ENCODE measurements at regions not wholly inside any gene's neighbourhood (a gene's known extent, or its start where the extent isn't known, plus 50 kb on each side); places are given as distances from the start of the nearest gene placed in this dataset.

DNA sequence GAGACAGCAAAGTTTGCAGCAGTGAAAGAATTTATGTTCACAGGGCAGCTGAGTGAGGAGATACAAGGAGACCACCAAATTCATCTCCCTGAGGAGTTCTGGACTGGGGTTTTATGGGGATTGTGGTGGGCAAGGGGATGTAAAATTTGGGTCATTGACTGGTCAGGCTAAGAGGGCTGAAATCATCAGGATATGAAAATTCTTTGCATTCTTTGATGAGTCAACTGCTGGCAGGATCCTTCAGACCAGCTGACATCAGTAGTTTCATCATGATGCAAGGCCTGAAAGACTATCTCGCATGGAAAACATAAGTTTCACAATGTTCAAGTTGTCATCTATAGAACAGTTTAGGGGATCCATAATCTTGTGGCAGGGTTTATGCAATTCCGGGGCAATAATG lies 869.5 kb upstream of the PCDH9 start:
- DNase-seq (ENCODE audit: low read depth): no peak
- H3K4me3 ChIP-seq (ENCODE audit: low read depth, low read length): no peak overlapping the region
- TF ChIP-seq, protein P1, sequence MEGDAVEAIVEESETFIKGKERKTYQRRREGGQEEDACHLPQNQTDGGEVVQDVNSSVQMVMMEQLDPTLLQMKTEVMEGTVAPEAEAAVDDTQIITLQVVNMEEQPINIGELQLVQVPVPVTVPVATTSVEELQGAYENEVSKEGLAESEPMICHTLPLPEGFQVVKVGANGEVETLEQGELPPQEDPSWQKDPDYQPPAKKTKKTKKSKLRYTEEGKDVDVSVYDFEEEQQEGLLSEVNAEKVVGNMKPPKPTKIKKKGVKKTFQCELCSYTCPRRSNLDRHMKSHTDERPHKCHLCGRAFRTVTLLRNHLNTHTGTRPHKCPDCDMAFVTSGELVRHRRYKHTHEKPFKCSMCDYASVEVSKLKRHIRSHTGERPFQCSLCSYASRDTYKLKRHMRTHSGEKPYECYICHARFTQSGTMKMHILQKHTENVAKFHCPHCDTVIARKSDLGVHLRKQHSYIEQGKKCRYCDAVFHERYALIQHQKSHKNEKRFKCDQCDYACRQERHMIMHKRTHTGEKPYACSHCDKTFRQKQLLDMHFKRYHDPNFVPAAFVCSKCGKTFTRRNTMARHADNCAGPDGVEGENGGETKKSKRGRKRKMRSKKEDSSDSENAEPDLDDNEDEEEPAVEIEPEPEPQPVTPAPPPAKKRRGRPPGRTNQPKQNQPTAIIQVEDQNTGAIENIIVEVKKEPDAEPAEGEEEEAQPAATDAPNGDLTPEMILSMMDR (IDR thresholded peaks at IDR 0.05; ENCODE audit: low read depth, low read length, missing control alignments): no peak

DNA sequence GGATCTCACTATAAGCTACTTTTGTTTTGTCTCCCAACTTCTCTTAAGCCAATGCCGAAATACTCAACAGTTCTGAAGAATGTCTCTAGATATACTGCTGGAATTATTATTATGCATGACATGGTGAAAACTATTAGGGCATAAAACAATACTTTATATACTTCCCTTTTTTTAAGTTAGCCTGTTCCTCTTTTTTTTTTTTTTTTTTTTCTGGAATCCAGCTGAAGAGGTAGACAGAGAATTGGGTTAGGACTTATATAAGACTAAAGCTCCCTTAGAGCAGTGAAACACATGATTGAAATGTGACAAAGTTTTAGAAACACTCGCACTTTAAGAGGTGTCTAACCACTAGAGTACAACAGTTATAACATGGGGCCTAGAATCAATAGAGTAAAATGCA lies 850.9 kb upstream of the PCDH9 start:
- no peak for DNase-seq (ENCODE audit: low read depth)
- H3K4me3 ChIP-seq (ENCODE audit: low read depth, low read length): no peak overlapping the region
- TF ChIP-seq, protein P1 (IDR thresholded peaks at IDR 0.05; ENCODE audit: low read depth, low read length, missing control alignments): no peak

DNA sequence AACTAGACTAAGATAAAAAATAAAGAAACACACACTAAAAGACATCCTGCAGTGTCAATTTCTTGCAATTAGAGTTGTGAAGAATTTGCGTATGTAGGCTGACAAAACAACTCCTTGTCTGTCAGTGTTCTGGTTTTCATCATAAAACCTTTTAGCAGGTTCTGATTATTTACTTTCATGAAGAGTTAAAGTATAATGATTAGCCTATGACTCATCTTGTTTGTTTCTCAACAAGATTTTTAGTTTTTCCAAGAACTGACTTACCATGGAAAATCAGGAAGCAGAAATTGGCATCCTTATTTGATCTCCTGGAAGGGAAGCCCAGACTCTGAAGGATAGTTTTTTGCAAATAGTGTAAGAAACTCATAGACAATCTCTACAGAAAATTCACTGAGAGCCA lies 848.7 kb upstream of the PCDH9 start:
- TF ChIP-seq, protein P1 (IDR thresholded peaks at IDR 0.05; ENCODE audit: low read depth, low read length, missing control alignments): no peak
- DNase-seq (ENCODE audit: low read depth): no peak
- H3K4me3 ChIP-seq (ENCODE audit: low read depth, low read length): no peak overlapping the region

DNA sequence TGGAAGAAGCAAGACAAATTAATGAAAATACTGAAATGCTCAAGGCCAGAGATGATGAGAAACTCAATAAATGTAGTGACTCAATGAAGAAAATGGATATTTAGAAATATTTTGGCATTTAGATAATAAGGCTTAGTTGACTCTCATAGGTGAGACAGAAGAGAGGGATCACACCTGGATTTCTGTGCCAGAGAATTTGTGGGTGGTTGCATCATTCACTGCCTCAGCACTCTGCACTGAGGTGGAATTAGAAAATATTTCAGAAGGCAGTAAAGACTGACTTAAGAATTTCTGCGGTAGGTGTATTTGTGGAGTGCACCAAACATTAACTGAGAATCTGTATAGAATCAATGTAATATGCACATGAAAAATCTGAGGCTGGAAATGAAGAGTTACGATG lies 848.3 kb upstream of the PCDH9 start:
- no peak for DNase-seq (ENCODE audit: low read depth)
- H3K4me3 ChIP-seq (ENCODE audit: low read depth, low read length): no peak overlapping the region
- TF ChIP-seq, protein P1 (IDR thresholded peaks at IDR 0.05; ENCODE audit: low read depth, low read length, missing control alignments): no peak

DNA sequence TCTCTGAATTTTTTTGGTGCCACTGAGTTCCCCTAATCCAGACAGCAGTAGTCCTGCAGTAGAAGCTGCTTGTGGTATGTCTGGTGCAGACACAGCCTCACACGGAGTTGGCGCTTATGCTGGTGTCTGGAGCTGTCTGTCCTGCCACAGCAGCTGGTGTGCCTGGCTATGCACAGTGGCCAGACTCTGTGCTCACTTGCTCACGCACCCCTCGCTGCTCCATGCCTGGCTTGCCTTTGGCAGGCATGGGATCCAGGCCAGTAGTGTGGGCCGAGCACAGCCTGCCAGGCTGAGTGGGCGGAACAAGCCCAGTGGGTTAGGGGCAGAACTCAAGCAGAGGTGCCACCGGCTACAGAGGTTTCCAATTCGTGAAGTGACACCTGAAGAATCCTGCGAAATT lies 845.9 kb upstream of the PCDH9 start:
- no peak for DNase-seq (ENCODE audit: low read depth)
- H3K4me3 ChIP-seq (ENCODE audit: low read depth, low read length): no peak overlapping the region
- TF ChIP-seq, protein P1 (IDR thresholded peaks at IDR 0.05; ENCODE audit: low read depth, low read length, missing control alignments): no peak

DNA sequence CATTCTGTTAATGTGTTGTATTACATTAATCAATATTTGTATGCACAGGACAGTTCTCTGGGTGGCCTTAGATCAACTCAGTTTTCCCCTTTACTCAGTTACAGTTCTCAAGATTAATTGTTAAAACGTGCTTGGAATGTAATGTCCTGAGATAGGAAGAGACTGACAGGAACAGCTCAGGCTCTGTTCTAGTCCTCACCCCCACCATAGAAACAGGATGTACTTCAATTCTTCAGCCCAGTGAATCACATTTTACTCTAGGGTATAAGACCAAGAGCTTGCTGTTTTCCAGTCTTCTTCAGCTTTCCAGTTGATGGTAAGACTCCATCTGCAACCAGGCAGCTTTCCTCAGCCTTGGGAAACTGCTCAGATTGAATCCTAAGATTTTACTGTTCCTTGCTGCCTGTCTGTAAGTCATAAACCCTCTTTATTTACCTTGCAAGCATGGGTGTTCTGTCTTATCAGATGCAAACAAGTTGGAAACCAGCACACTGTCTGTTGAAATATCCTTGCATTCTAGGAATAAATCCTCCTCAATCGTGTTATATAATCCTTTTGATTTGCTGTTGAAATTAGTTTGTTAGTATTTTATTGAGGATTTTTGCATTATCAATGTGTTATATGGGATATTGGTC lies 836.9 kb upstream of the PCDH9 start:
- no peak overlapping the region for H3K4me3 ChIP-seq (ENCODE audit: low read depth, low read length)
- DNase-seq (ENCODE audit: low read depth): no peak
- TF ChIP-seq, protein P1 (IDR thresholded peaks at IDR 0.05; ENCODE audit: low read depth, low read length, missing control alignments): no peak

Measured in GM12864 (cell line).